WTC11 (cell line): ENCODE measurements at regions not wholly inside any gene's neighbourhood (a gene's known extent, or its start where the extent isn't known, plus 50 kb on each side); places are given as distances from the start of the nearest gene placed in this dataset.

ENCODE experiments used
- ATAC-seq: fragments of 200-7000 bp; cut with Tn5 transposase; 2 replicates; pipeline ENCODE4 v1.10.0; 2021; ENCODE audit warnings: mild to moderate bottlenecking, moderate library complexity
- CTCF ChIA-PET: fragments of 300-600 bp; sonication (Branson Sonifier 250); formaldehyde crosslinking; loops from one replicate; lab custom pipeline; 2021; ENCODE audit warnings: antibody characterized with exemption; lab: Charles Lee
- POLR2A ChIA-PET: fragments of 350-600 bp; sonication (Branson Sonifier 250); formaldehyde crosslinking; loops from one replicate; lab custom pipeline; 2021; ENCODE audit warnings: antibody characterized with exemption; lab: Charles Lee
- DNase-seq: peaks from one replicate; pipeline ENCODE4 v3.0.0; 2021; ENCODE audit warnings: low spot score
- H3K27ac Mint-ChIP-seq: 2 replicates; pipeline ENCODE4 v1.8.0; 2021; ENCODE audit warnings: mixed read lengths
- H3K27me3 Mint-ChIP-seq: 2 replicates; pipeline ENCODE4 v1.8.0; 2021; ENCODE audit warnings: low read depth, mild to moderate bottlenecking, moderate library complexity, mixed read lengths
- H3K36me3 Mint-ChIP-seq: 2 replicates; pipeline ENCODE4 v1.8.0; 2021; ENCODE audit warnings: mixed read lengths
- H3K4me1 Mint-ChIP-seq: 2 replicates; pipeline ENCODE4 v1.8.0; 2022; ENCODE audit warnings: mixed read lengths
- H3K4me3 Mint-ChIP-seq: 2 replicates; pipeline ENCODE4 v1.8.0; 2021; ENCODE audit warnings: mild to moderate bottlenecking, moderate library complexity, mixed read lengths
- H3K9me3 Mint-ChIP-seq: 2 replicates; pipeline ENCODE4 v1.8.0; 2021; ENCODE audit warnings: mixed read lengths
- ATF3 ChIP-seq: sonication (generic); formaldehyde crosslinking; conservative IDR thresholded peaks from 2 replicates; pipeline ENCODE4 v1.8.1; 2022; ENCODE audit warnings: mild to moderate bottlenecking, missing genetic modification reagents
- CREB1 ChIP-seq: sonication (generic); formaldehyde crosslinking; IDR thresholded peaks from 2 replicates; pipeline ENCODE4 v1.8.0; 2023; ENCODE audit warnings: mild to moderate bottlenecking, missing genetic modification reagents
- CREM ChIP-seq: sonication (generic); formaldehyde crosslinking; IDR thresholded peaks from 2 replicates; pipeline ENCODE4 v1.8.1; 2022; ENCODE audit warnings: mild to moderate bottlenecking, missing genetic modification reagents, moderate library complexity
- CTCF ChIP-seq: fragments of 200-600 bp; IDR thresholded peaks from 2 replicates; pipeline ENCODE4 v1.8.0; 2022; ENCODE audit warnings: antibody characterized with exemption
- FOXP1 ChIP-seq: sonication (generic); formaldehyde crosslinking; IDR thresholded peaks from 2 replicates; pipeline ENCODE4 v1.8.0; 2022; ENCODE audit warnings: missing genetic modification reagents, mild to moderate bottlenecking, moderate library complexity, borderline replicate concordance
- HMGA2 ChIP-seq: fragments of 250-450 bp; sonication (Bioruptor Pico); IDR thresholded peaks from 2 replicates; pipeline ENCODE4 v1.4.0; 2021; ENCODE audit warnings: mild to moderate bottlenecking, moderate library complexity
- JUN ChIP-seq: sonication (generic); formaldehyde crosslinking; IDR thresholded peaks from 2 replicates; pipeline ENCODE4 v1.8.0; 2023; ENCODE audit warnings: mild to moderate bottlenecking, missing genetic modification reagents
- KAT7 ChIP-seq: sonication (generic); formaldehyde crosslinking; IDR thresholded peaks from 2 replicates; pipeline ENCODE4 v1.8.1; 2023; ENCODE audit warnings: missing genetic modification reagents, mild to moderate bottlenecking, borderline replicate concordance
- MXD4 ChIP-seq: fragments of 250-450 bp; sonication (Bioruptor Pico); IDR thresholded peaks from 2 replicates; pipeline ENCODE4 v1.8.0; 2021; ENCODE audit warnings: mild to moderate bottlenecking, moderate library complexity, borderline replicate concordance
- PRDM15 ChIP-seq: sonication (generic); formaldehyde crosslinking; IDR thresholded peaks from 2 replicates; pipeline ENCODE4 v1.8.0; 2022; ENCODE audit warnings: missing genetic modification reagents
- SMAD4 ChIP-seq: sonication (generic); formaldehyde crosslinking; IDR thresholded peaks from 2 replicates; pipeline ENCODE4 v1.8.0; 2022; ENCODE audit warnings: mild to moderate bottlenecking, missing genetic modification reagents
- SOX15 ChIP-seq: fragments of 250-450 bp; sonication (Bioruptor Pico); IDR thresholded peaks from 2 replicates; pipeline ENCODE4 v1.9.0; 2021; ENCODE audit warnings: mild to moderate bottlenecking
- ZBTB21 ChIP-seq: sonication (generic); formaldehyde crosslinking; IDR thresholded peaks from 2 replicates; pipeline ENCODE4 v1.8.1; 2023; ENCODE audit warnings: mild to moderate bottlenecking, missing genetic modification reagents, borderline replicate concordance
- ZNF121 ChIP-seq: sonication (generic); formaldehyde crosslinking; IDR thresholded peaks from 2 replicates; pipeline ENCODE4 v1.8.0; 2023; ENCODE audit warnings: missing genetic modification reagents
- ZNF232 ChIP-seq: sonication (generic); formaldehyde crosslinking; IDR thresholded peaks from 2 replicates; pipeline ENCODE4 v1.8.0; 2022; ENCODE audit warnings: mild to moderate bottlenecking, missing genetic modification reagents
- ZNF317 ChIP-seq: sonication (generic); formaldehyde crosslinking; IDR thresholded peaks from 2 replicates; pipeline ENCODE4 v1.8.1; 2023; ENCODE audit warnings: low read depth, mild to moderate bottlenecking, moderate library complexity, missing genetic modification reagents, borderline replicate concordance
- TF ChIP-seq, protein P1 (sequence below): fragments of 250-450 bp; sonication (Bioruptor Pico); IDR thresholded peaks from 2 replicates; pipeline ENCODE4 v1.8.0; 2021; ENCODE audit warnings: mild to moderate bottlenecking
- TF ChIP-seq, protein P2 (sequence below): fragments of 250-450 bp; sonication (Bioruptor Pico); IDR thresholded peaks from 2 replicates; pipeline ENCODE4 v1.9.0; 2021; ENCODE audit warnings: moderate library complexity, mild to moderate bottlenecking, inconsistent platforms, borderline replicate concordance
- TF ChIP-seq, protein P3 (sequence below): sonication (generic); formaldehyde crosslinking; conservative IDR thresholded peaks from 2 replicates; pipeline ENCODE4 v1.8.1; 2023; ENCODE audit warnings: mild to moderate bottlenecking, low read depth, missing genetic modification reagents, moderate library complexity
- TF ChIP-seq, protein P4 (sequence below): sonication (generic); formaldehyde crosslinking; IDR thresholded peaks from 2 replicates; pipeline ENCODE4 v1.8.0; 2022; ENCODE audit warnings: mild to moderate bottlenecking, missing genetic modification reagents

DNA sequence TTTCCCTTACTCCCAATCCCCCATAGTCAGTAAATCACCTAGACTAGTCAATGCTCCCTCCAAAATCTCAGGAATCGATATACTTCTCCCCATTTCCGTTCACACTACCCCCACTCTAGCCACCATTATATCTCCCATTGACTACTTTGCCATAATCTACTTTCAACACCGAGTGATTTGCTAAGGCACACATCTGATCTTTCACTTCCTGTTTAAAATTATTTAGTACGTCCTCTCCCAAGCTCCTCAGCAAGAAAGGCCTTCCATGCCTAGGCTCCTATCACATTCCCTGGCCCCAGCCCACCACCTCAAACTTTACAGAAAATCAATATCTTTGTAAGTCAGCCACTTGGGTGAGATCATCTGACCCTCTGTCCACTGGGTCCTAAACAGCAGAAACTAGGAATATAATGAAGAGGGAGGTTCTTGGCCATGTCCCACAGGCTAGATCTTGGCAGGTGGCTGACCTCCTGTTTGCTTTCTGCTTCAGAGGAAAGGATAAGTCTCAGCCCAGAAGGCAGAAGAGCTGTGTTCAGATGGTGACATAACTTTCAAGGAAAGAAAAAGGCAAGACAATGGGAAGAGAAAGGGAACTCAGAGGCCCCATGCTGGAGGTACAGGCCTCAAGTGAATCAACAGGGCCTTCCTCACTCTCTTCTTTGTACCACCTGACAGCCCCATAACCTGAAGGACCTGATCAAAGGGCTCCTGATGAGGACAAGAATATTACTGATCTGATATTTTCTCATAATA is 103.0 kb downstream of the RPL22L1 start (continued):
- TF ChIP-seq MXD4 (CRISPR knock-in tag), result no peak
- TF ChIP-seq CTCF, result no peak
- TF ChIP-seq ATF3, result no peak

DNA sequence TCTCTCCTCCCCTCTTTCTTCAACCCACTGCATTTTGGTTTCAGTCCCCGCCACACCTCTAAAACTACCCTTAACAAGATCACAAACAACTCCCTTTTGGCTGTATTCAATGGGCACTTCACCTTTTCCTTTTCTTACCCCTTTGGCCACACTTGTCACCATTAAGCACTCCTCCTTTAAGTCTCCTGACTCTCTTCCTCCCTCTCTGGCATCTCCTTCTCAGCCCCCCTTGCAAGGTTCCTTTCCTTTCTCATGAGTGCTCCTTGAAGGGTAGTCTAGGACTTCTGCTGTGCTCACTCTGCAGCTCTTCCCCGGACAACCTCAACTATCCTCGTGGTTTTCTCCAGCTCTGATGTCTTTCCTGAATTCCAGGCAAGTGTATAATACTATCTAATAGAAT is 103.7 kb downstream of the RPL22L1 start:
- Mint-ChIP-seq H3K4me3 (no peak overlapping the region), H3K4me1 (peaks cover 5% of the 10 kb centered on the region), H3K36me3 (no peaks in the 10 kb centered on the region), H3K9me3 (no peaks in the 10 kb centered on the region), H3K27me3 (no peaks in the 10 kb centered on the region), H3K27ac (no peak overlapping the region)
- DNase-seq, result no peak
- ChIA-PET POLR2A (no interaction called here), CTCF (no interaction called here)
- no peak for ATAC-seq
- TF ChIP-seq, protein P1, sequence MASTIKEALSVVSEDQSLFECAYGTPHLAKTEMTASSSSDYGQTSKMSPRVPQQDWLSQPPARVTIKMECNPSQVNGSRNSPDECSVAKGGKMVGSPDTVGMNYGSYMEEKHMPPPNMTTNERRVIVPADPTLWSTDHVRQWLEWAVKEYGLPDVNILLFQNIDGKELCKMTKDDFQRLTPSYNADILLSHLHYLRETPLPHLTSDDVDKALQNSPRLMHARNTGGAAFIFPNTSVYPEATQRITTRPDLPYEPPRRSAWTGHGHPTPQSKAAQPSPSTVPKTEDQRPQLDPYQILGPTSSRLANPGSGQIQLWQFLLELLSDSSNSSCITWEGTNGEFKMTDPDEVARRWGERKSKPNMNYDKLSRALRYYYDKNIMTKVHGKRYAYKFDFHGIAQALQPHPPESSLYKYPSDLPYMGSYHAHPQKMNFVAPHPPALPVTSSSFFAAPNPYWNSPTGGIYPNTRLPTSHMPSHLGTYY, result no peak
- TF ChIP-seq ZBTB21 (CRISPR knock-in tag), result no peak
- TF ChIP-seq HMGA2 (CRISPR knock-in tag), result no peak
- TF ChIP-seq CREB1 (CRISPR knock-in tag), result no peak
- TF ChIP-seq, protein P2, sequence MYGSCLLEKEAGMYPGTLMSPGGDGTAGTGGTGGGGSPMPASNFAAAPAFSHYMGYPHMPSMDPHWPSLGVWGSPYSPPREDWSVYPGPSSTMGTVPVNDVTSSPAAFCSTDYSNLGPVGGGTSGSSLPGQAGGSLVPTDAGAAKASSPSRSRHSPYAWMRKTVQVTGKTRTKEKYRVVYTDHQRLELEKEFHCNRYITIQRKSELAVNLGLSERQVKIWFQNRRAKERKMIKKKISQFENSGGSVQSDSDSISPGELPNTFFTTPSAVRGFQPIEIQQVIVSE (CRISPR knock-in tag), result no peak
- TF ChIP-seq JUN (CRISPR knock-in tag), result no peak
- no peak for TF ChIP-seq CTCF
- no peak for TF ChIP-seq SMAD4
- no peak for TF ChIP-seq ZNF317 (CRISPR knock-in tag)
- TF ChIP-seq PRDM15, result no peak
- TF ChIP-seq SOX15, result no peak
- no peak for TF ChIP-seq CREM (CRISPR knock-in tag)
- no peak for TF ChIP-seq ZNF121 (CRISPR knock-in tag)
- TF ChIP-seq ZNF232 (CRISPR knock-in tag), result no peak
- TF ChIP-seq, protein P3, sequence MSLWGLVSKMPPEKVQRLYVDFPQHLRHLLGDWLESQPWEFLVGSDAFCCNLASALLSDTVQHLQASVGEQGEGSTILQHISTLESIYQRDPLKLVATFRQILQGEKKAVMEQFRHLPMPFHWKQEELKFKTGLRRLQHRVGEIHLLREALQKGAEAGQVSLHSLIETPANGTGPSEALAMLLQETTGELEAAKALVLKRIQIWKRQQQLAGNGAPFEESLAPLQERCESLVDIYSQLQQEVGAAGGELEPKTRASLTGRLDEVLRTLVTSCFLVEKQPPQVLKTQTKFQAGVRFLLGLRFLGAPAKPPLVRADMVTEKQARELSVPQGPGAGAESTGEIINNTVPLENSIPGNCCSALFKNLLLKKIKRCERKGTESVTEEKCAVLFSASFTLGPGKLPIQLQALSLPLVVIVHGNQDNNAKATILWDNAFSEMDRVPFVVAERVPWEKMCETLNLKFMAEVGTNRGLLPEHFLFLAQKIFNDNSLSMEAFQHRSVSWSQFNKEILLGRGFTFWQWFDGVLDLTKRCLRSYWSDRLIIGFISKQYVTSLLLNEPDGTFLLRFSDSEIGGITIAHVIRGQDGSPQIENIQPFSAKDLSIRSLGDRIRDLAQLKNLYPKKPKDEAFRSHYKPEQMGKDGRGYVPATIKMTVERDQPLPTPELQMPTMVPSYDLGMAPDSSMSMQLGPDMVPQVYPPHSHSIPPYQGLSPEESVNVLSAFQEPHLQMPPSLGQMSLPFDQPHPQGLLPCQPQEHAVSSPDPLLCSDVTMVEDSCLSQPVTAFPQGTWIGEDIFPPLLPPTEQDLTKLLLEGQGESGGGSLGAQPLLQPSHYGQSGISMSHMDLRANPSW (CRISPR knock-in tag), result no peak
- no peak for TF ChIP-seq FOXP1
- TF ChIP-seq KAT7 (CRISPR knock-in tag), result no peak
- TF ChIP-seq, protein P4, sequence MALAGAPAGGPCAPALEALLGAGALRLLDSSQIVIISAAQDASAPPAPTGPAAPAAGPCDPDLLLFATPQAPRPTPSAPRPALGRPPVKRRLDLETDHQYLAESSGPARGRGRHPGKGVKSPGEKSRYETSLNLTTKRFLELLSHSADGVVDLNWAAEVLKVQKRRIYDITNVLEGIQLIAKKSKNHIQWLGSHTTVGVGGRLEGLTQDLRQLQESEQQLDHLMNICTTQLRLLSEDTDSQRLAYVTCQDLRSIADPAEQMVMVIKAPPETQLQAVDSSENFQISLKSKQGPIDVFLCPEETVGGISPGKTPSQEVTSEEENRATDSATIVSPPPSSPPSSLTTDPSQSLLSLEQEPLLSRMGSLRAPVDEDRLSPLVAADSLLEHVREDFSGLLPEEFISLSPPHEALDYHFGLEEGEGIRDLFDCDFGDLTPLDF (CRISPR knock-in tag), result no peak
